ENCODE measurements at regions not wholly inside any gene's neighbourhood (a gene's known extent, or its start where the extent isn't known, plus 50 kb on each side); places are given as distances from the start of the nearest gene placed in this dataset.

DNA sequence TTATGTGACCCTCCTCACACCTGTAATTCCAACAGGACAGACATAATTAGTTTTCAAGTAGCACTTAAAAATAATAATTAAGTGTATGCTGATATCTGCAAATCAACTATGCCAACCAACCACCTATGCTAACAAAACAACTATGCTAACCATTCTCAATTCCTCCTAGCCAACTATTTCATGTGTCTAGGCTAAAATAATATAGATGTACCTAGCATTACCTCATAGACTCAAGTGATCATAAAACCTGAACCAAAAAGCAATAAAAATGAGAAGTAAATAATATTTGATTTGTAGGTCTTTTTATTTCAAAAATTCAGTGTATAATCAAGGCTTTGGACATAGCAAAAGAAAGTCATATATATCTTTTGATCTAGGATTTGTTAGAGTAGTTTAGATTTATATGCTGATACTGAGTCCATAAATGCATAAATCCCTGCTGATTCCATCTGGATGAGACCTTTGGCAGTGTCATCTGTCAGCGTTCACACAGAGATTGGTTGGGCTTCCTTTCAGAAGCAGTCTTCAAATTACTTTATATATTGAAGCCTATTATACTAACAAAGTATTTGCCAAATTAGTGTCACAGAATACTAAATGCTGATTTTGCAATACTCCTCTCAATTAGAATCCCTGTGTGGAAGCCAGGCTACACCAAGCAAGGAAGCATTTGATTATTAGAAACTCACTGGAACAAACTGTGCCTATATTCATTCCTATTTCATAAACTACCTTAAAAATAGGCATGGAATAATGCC, 101.4 kb upstream of the PPM1H start:
- TF ChIP-seq POU2F2 (IDR thresholded peaks at IDR 0.05; ENCODE audit: borderline replicate concordance, low read depth, low read length) (no peak), ATF2 (IDR thresholded peaks at IDR 0.05; ENCODE audit: low read length) (no peak), CTCF (IDR thresholded peaks at IDR 0.05 in 2 of 3, conservative IDR thresholded peaks at IDR 0.05 in 1 of 3; ENCODE audit: control insufficient read depth in 2 of 3, extremely low read depth in 1 of 3, insufficient read depth in 1 of 3, low read depth in 3 of 3, low read length in 3 of 3) (no peak), PBX3 (IDR thresholded peaks at IDR 0.05; ENCODE audit: insufficient replicate concordance, low read depth, low read length) (no peak), TCF12 (IDR thresholded peaks at IDR 0.05; ENCODE audit: low read depth, low read length) (no peak), EZH2 (IDR thresholded peaks at IDR 0.05; ENCODE audit: borderline replicate concordance, control insufficient read depth, low read depth, low read length) (no peak)
